PFSK-1 (cell line): ENCODE measurements at regions not wholly inside any gene's neighbourhood (a gene's known extent, or its start where the extent isn't known, plus 50 kb on each side); places are given as distances from the start of the nearest gene placed in this dataset.

Source experiments
- FOXP2 ChIP-seq: optimal IDR thresholded peaks from 2 replicates; pipeline ENCODE3; 2011; ENCODE audit warnings: borderline replicate concordance, control low read depth, inconsistent platforms; ENCODE audit not compliant: insufficient read depth; ENCODE audit errors: extremely low read length, extremely low read depth
- POLR2AphosphoS5 ChIP-seq: IDR thresholded peaks from 2 replicates; pipeline ENCODE4 v1.6.1; 2012; ENCODE audit warnings: low read depth, mild to moderate bottlenecking, control low read depth, low read length, moderate library complexity
- REST ChIP-seq, 2 experiments: IDR thresholded peaks; 2 replicates each; pipeline versions ENCODE4 v1.6.1 to v1.8.0; 2011 to 2012; ENCODE audit warnings: low read depth in 2 of 2, low read length in 2 of 2, control low read depth in 1 of 2, inconsistent platforms in 1 of 2, mild to moderate bottlenecking in 1 of 2, moderate library complexity in 1 of 2; ENCODE audit not compliant: insufficient read depth in 1 of 2
- SIN3A ChIP-seq: IDR thresholded peaks from 2 replicates; pipeline ENCODE4 v1.6.1; 2012; ENCODE audit warnings: mild to moderate bottlenecking, low read length, moderate library complexity, borderline replicate concordance; ENCODE audit not compliant: insufficient read depth
- TAF1 ChIP-seq: IDR thresholded peaks from 2 replicates; pipeline ENCODE4 v1.6.1; 2012; ENCODE audit warnings: low read length, control low read depth, borderline replicate concordance; ENCODE audit not compliant: insufficient read depth

- TF ChIP-seq POLR2AphosphoS5 (no peak), REST (IDR thresholded peaks at IDR 0.05; ENCODE audit: insufficient read depth in 1 of 2, low read depth in 2 of 2, low read length in 2 of 2) (no peak), FOXP2 (no peak), SIN3A (no peak), TAF1 (no peak)
These were observed 270.6 kb upstream of the ZC3H12C start for GRCh38 chr11:109822436-109823102.

- TF ChIP-seq SIN3A (no peak), FOXP2 (no peak), POLR2AphosphoS5 (no peak), TAF1 (no peak), REST (IDR thresholded peaks at IDR 0.05; ENCODE audit: insufficient read depth in 1 of 2, low read depth in 2 of 2, low read length in 2 of 2) (no peak)
These were observed 264.8 kb upstream of the ZC3H12C start for GRCh38 chr11:109828387-109828786.

- TF ChIP-seq REST (IDR thresholded peaks at IDR 0.05; ENCODE audit: insufficient read depth in 1 of 2, low read depth in 2 of 2, low read length in 2 of 2) (no peak), SIN3A (no peak), TAF1 (no peak), POLR2AphosphoS5 (no peak), FOXP2 (no peak)
These were observed 255.2 kb upstream of the ZC3H12C start for GRCh38 chr11:109838026-109838425.

- no peak for TF ChIP-seq TAF1
- no peak for TF ChIP-seq POLR2AphosphoS5
- no peak for TF ChIP-seq FOXP2
- TF ChIP-seq REST (IDR thresholded peaks at IDR 0.05; ENCODE audit: insufficient read depth in 1 of 2, low read depth in 2 of 2, low read length in 2 of 2), result no peak
- no peak for TF ChIP-seq SIN3A
These were observed 247.8 kb upstream of the ZC3H12C start for GRCh38 chr11:109845437-109845836.
